ENCODE measurements at regions not wholly inside any gene's neighbourhood (a gene's known extent, or its start where the extent isn't known, plus 50 kb on each side); places are given as distances from the start of the nearest gene placed in this dataset.

DNA sequence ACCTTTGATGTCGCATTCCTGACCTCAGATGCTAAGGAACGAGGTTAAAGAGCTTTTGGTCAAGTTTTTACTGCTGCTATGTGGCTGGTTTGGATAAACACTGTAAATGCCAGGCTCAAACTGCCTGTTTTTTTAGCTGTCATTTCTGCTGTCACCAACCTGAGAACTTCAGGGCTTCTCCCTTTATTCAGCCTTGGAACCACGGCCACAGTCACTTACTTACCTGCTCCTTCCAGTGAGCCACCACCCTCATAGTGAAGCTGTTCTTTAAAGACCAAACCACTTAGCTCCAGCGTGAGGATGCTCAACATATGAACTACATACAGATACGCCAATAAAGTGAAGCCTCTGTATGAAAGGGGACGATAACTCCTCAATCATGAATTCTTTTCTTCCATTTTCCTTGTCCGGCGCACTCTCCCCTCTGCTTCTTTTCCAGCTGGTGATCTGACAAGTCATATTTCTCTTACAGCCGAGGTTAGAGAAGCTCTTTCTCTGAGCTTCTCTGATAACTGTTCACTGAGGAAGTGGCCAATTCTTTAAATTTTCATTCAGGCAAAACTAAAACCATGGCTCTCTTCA, 152.8 kb upstream of the ANK2 start:
- no peak for DNase-seq

GRCh38 chr4:112897543-112897942, 151.9 kb upstream of the ANK2 start:
- DNase-seq: no peak

DNA sequence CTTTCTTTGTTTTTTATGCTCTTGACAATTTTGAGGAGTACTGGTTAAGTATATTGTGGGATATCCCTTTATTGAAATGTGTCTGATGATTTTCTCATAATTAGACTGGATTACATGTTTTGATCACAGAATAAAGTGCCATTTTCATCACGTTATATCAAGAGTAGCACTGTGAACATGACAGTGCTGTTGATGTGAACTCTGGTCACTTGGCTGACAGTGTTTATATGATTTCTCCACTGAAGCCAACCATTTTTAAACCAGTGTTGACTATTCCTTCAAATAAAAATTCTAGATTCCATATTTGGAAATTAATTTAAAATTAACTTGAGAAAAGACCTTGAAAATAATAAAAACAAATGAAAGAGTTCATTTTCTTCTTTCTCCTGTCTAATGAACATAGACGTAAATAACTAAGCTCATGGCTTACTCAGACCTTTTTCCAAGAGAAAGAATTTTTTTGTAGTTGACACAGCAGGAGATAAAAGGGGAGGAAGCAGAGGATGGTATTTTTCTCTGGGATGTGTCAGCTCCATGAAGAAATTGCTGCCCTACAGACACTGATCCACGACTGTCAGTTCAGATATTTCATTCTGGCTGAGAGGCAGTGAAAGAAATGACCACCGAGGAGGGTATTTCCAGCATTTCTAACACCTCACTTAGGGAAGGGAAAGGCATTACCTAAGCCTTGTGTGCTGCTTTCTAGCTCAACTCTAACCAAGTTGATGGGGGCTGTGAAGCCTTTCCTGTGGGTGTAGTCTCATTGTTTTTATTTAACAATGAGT, 150.9 kb upstream of the ANK2 start:
- DNase-seq: no peak

GRCh38 chr4:112900416-112900815, 149.0 kb upstream of the ANK2 start:
- no peak for DNase-seq

DNA sequence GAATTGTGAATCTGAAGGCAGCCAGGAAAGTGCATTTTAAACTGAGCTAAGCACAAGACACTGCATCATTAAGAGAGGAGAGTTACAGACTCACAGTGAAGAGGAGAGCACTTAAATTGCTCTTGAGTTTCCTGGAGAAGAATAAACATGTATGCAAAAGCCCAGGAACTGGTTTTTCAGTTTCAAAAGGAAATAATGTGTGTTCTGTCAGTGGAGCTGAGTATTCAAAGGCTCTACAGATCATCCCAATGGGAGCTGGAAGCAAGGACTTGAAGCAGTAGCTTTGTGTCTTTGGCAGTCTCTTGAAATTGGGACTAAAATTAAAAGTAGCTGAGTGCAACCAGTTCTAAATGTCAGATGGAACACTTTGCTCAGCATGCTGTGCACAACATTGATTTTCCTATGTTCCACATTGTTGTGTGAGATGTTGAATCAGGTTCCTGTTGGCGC, 147.5 kb upstream of the ANK2 start:
- no peak for DNase-seq

DNA sequence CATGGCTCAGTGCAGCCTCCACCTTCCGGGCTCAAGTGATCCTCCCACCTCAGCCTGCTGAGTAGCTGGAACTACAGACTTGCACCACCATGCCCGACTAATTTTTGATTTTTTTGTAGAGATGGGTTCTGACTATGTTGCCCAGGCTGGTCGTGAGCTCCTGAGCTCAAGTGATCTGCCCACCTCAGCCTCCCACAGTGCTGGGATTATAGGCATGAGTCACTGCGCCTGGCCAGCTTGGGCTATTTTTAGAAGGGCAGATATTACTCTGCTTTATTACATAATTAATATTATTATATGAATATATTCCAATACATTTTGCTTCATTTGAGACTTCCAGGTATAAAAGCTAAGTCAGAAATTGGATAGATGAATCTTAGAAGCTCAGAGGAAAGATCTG, 143.7 kb upstream of the ANK2 start:
- no peak for DNase-seq

DNA sequence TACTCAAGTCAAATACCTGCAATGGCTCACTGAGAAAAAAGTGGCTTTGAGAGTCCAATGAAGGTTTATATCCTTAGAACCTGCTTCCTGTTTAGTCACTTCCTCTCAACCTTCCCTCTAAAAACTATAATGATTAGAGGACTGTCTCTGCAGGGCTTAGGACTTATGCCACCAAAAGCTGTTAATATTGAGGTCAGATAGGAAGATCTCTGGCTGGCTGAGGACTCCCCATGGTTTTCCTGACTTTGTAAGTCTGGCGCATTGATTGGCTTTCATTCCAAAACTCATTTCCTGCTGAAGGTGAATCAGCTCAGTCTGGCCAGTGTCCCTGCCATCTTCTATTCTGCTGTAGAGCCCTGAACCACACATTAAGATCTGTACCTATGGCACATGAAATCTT, 140.9 kb upstream of the ANK2 start:
- DNase-seq: no peak

DNA sequence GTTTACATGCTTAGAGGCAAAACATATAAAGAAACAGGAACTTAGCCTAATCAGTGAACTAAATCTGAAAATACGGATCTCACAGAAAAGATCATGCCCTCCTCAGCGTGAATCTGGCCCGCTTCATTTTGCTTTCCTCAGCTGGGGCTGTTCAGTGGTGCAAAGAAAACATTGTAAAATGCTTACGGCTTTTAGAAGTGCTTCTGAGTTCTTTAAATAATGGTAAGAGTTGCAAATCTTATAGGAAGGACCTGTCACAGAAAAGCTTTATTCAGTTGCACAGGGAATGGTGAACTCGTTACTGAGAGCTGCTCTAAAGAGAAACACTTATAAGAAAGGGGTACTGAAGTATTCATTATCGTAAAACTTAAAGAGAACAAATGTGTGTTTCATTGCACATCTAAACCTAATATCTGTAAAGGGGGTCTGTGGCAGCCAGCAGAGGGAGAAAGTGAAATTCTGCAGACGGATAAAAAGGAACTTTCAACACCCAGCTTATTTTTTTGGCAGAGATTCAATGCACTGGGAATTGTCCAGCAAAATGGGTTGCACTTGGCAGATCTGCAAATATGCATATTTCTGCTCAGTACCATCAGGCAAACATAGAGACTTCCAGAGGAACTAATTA, 139.2 kb upstream of the ANK2 start:
- DNase-seq: no peak

DNA sequence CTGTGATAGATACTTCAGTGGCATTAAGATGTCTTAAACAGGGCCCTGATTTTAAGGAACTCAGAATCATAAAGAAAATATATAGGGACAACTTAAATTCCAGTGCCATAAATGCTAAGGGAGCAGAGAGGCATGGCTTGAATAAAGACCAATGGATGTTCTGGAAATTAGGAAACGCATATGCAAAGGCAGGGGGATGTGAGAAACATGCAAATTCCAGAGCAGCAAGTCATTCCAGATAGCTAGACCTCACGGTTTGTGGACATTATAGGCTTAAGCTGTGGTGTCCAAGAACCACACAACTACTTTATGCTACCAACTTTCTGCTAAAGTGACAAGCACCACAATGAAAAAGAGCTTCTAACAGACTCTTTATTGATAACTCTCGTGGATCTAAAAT, 132.6 kb upstream of the ANK2 start:
- no peak for DNase-seq

- no peak for DNase-seq
Observed at GRCh38 chr4:112923516-112923915, 125.9 kb upstream of the ANK2 start.

DNA sequence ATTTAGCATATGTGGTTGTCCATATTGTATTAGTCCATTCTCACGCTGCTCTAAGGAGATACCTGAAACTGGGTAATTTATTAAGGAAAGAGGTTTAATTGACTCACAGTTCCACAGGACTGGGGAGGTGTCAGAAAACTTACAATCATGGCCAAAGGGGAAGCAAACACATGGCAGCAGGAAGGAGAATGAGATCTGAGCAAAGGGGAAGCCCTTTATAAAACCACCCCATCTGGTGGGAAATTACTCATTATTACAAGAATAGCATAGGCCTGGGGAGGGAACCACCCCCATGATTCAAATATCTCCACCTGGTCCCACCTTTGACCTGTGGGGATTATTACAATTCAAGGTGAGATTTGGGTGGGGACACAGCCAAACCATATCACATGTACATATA, 122.6 kb upstream of the ANK2 start:
- no peak for DNase-seq

DNA sequence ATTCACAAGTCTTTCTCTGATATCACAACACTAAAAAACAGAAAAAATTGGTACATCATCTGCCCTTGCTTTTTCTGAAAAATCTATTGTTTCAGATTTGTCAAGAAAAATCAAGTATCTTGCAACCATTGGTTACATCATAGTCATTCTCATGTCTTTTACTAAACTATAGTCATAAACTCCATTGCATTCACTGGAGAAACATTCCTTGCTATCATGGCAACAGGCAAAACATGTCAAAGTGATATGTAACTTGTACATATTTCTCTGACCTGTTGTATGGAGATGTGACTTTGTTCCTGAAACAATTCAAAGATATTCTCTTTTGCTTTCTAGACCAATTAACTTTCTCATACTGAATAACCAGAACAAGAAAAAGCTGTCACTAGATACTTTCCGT, 121.9 kb upstream of the ANK2 start:
- DNase-seq: no peak

DNA sequence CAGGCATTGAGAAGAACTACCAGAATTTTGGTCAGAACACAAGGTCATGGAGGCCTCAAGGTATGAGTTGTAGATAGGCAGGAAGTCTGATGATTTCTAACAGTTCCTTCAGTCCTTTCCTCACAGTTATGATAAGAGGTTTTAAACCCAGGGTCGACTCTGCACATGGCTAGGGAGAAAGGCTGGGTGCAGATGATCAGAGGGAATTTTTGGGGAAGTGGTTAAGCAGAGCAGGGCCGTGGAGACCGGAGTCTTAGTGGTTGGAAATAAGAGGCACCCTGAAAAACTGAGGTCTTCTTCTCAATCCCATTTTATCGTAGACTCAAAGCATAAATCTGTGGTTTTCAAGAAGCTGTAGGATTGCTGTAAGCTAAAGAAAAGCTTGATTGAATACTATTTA, 118.5 kb upstream of the ANK2 start:
- no peak for DNase-seq

GRCh38 chr4:112933790-112934189, 115.7 kb upstream of the ANK2 start:
- no peak for DNase-seq

DNA sequence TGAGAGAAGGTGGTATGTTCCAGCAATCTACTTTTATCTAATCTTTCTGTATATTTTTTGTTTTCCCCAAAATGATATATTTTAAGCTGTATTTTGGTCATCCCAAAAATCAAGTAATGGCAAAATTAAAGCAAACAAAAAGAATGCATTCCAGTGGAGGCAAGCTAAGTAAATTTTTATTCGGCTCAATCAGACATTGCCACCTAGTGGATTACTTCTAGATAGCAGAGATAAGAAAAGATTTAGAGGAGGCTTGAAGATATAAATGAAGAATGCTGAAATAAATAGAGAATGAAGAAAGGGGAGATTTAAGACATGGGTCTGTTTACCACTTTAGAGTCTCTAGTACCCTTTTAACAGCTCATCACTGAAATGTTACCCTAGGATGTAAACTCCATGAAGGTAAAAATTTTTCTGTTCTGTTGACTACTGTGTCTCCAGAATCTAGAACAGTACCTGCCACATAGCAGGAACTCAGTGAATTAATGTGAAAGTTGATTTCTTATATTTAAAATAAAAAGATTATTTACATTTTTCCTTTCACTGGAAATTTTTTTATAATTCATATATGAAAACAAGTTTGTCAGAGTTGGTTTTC, 110.9 kb upstream of the ANK2 start:
- no peak for DNase-seq

- no peak for DNase-seq
Observed at GRCh38 chr4:112939901-112940300, 109.6 kb upstream of the ANK2 start.

- no peak for DNase-seq
Observed at GRCh38 chr4:112940336-112940735, 109.1 kb upstream of the ANK2 start.

- no peak for DNase-seq
Observed at GRCh38 chr4:112942077-112942476, 107.4 kb upstream of the ANK2 start.

GRCh38 chr4:112942997-112943396, 106.5 kb upstream of the ANK2 start:
- no peak for DNase-seq

GRCh38 chr4:112944006-112944405, 105.4 kb upstream of the ANK2 start:
- DNase-seq: no peak

GRCh38 chr4:112946127-112946526, 103.3 kb upstream of the ANK2 start:
- no peak for DNase-seq

GRCh38 chr4:112947616-112948015, 101.8 kb upstream of the ANK2 start:
- DNase-seq: no peak

- no peak for DNase-seq
Observed at GRCh38 chr4:112951362-112952312, 97.8 kb upstream of the ANK2 start.

Measured in stimulated activated CD4-positive, alpha-beta T cell treated with anti-CD3 and anti-CD28 coated beads, Interleukin-4, amount 100 ng/mL, for 4 hours (primary cell).